H9 (cell line): ENCODE measurements at regions not wholly inside any gene's neighbourhood (a gene's known extent, or its start where the extent isn't known, plus 50 kb on each side); places are given as distances from the start of the nearest gene placed in this dataset.

Experiments
- DNase-seq: peaks from one replicate; pipeline ENCODE4 v3.0.0-alpha.2; 2017
- H2AFZ ChIP-seq: one replicate; pipeline ENCODE4 v1.6.1; 2013; ENCODE audit warnings: mild to moderate bottlenecking, low read length, control low read depth, moderate library complexity
- H2AK5ac ChIP-seq: 2 replicates; pipeline ENCODE4 v1.6.1; 2013; ENCODE audit warnings: low read length, control low read depth, mixed read lengths; ENCODE audit not compliant: insufficient read length
- H2BK120ac ChIP-seq: one replicate; pipeline ENCODE4 v1.6.1; 2013; ENCODE audit warnings: low read depth, mild to moderate bottlenecking, low read length, control low read depth, inconsistent platforms; ENCODE audit not compliant: poor library complexity, severe bottlenecking
- H2BK12ac ChIP-seq: 2 replicates; pipeline ENCODE4 v1.6.1; 2013; ENCODE audit warnings: low read length, control low read depth, mixed read lengths, low read depth; ENCODE audit not compliant: insufficient read length
- H2BK15ac ChIP-seq: 2 replicates; pipeline ENCODE4 v1.6.1; 2013; ENCODE audit warnings: low read depth, low read length, control low read depth
- H2BK20ac ChIP-seq: one replicate; pipeline ENCODE4 v1.6.1; 2013; ENCODE audit warnings: low read depth, mild to moderate bottlenecking, low read length, control low read depth, inconsistent platforms; ENCODE audit not compliant: poor library complexity, severe bottlenecking
- H2BK5ac ChIP-seq: 2 replicates; pipeline ENCODE4 v1.6.1; 2013; ENCODE audit warnings: low read length, control low read depth, mixed read lengths; ENCODE audit not compliant: insufficient read length
- H3K14ac ChIP-seq: 2 replicates; pipeline ENCODE4 v1.6.1; 2013; ENCODE audit warnings: low read length, control low read depth; ENCODE audit not compliant: insufficient read depth
- H3K18ac ChIP-seq: 2 replicates; pipeline ENCODE4 v1.6.1; 2013; ENCODE audit warnings: low read depth, mild to moderate bottlenecking, mixed read lengths, low read length, control low read depth; ENCODE audit not compliant: insufficient read length
- H3K23ac ChIP-seq: 2 replicates; pipeline ENCODE4 v1.6.1; 2013; ENCODE audit warnings: low read length, control low read depth, mixed read lengths, low read depth; ENCODE audit not compliant: insufficient read length
- H3K23me2 ChIP-seq: 2 replicates; pipeline ENCODE4 v1.6.1; 2013; ENCODE audit warnings: low read depth, mild to moderate bottlenecking, mixed read lengths, low read length, control low read depth; ENCODE audit not compliant: insufficient read length, poor library complexity, severe bottlenecking
- H3K27ac ChIP-seq: 2 replicates; pipeline ENCODE4 v1.5.1; 2013; ENCODE audit warnings: low read length, control low read depth, mixed read lengths, low read depth; ENCODE audit not compliant: insufficient read length
- H3K27me3 ChIP-seq: 2 replicates; pipeline ENCODE4 v1.6.1; 2013; ENCODE audit warnings: low read length, control low read depth, inconsistent platforms; ENCODE audit not compliant: insufficient read depth
- H3K4ac ChIP-seq: 2 replicates; pipeline ENCODE4 v1.6.1; 2013; ENCODE audit warnings: low read depth, mild to moderate bottlenecking, control low read depth, inconsistent platforms, low read length, moderate library complexity
- H3K4me1 ChIP-seq: 2 replicates; pipeline ENCODE4 v1.6.1; 2013; ENCODE audit warnings: low read length, control low read depth, inconsistent platforms; ENCODE audit not compliant: insufficient read depth
- H3K4me2 ChIP-seq: 2 replicates; pipeline ENCODE4 v1.6.1; 2013; ENCODE audit warnings: low read length, control low read depth, mixed read lengths; ENCODE audit not compliant: insufficient read length, insufficient read depth
- H3K56ac ChIP-seq: 2 replicates; pipeline ENCODE4 v1.6.1; 2013; ENCODE audit warnings: low read depth, mild to moderate bottlenecking, mixed read lengths, low read length, control low read depth; ENCODE audit not compliant: insufficient read length
- H3K79me1 ChIP-seq: 2 replicates; pipeline ENCODE4 v1.6.1; 2013; ENCODE audit warnings: low read depth, mild to moderate bottlenecking, moderate library complexity, low read length, control low read depth, inconsistent platforms; ENCODE audit not compliant: insufficient read depth, poor library complexity, severe bottlenecking
- H3K79me2 ChIP-seq: 2 replicates; pipeline ENCODE4 v1.6.1; 2013; ENCODE audit warnings: low read length, control low read depth, inconsistent platforms; ENCODE audit not compliant: insufficient read depth
- H3K9ac ChIP-seq: 2 replicates; pipeline ENCODE4 v1.6.1; 2013; ENCODE audit warnings: low read length, control low read depth, mixed read lengths; ENCODE audit not compliant: insufficient read length; ENCODE audit errors: extremely low read depth
- H3K9me3 ChIP-seq: one replicate; pipeline ENCODE4 v1.6.1; 2013; ENCODE audit warnings: low read depth, low read length, inconsistent platforms; ENCODE audit not compliant: control insufficient read depth
- H3T11ph ChIP-seq: one replicate; pipeline ENCODE4 v1.6.1; 2013; ENCODE audit warnings: mild to moderate bottlenecking, low read length, control low read depth, inconsistent platforms
- H4K20me1 ChIP-seq: one replicate; pipeline ENCODE4 v1.6.1; 2013; ENCODE audit not compliant: control insufficient read depth, insufficient read length, insufficient read depth
- H4K5ac ChIP-seq: 2 replicates; pipeline ENCODE4 v1.6.1; 2013; ENCODE audit warnings: low read depth, mild to moderate bottlenecking, mixed read lengths, low read length, control low read depth; ENCODE audit not compliant: insufficient read length
- H4K8ac ChIP-seq: replicated peaks from 2 replicates; pipeline ENCODE4 v1.6.1; 2013; ENCODE audit warnings: low read length, control low read depth, mixed read lengths, low read depth; ENCODE audit not compliant: insufficient read length
- H4K91ac ChIP-seq: 2 replicates; pipeline ENCODE4 v1.6.1; 2013; ENCODE audit warnings: low read depth, mild to moderate bottlenecking, moderate library complexity, mixed read lengths, low read length, control low read depth; ENCODE audit not compliant: insufficient read length
- H3K27ac Mint-ChIP-seq, 3 experiments: 2 replicates in 2 of 3; 3 replicates in 1 of 3; pipeline ENCODE4 v1.8.0; 2020 to 2021; ENCODE audit warnings: mixed read lengths in 3 of 3, mild to moderate bottlenecking in 1 of 3, moderate library complexity in 1 of 3
- H3K27me3 Mint-ChIP-seq: 2 replicates; pipeline ENCODE4 v1.8.0; 2021; ENCODE audit warnings: low read depth, mild to moderate bottlenecking, moderate library complexity, mixed read lengths
- H3K36me3 Mint-ChIP-seq, 3 experiments: 2 replicates in 2 of 3; 3 replicates in 1 of 3; pipeline ENCODE4 v1.8.0; 2020 to 2021; ENCODE audit warnings: low read depth in 3 of 3, mixed read lengths in 3 of 3; ENCODE audit not compliant: insufficient read depth in 1 of 3
- H3K4me1 Mint-ChIP-seq, 2 experiments: 2 replicates each; pipeline ENCODE4 v1.8.0; 2020; ENCODE audit warnings: mixed read lengths in 2 of 2
- H3K4me3 Mint-ChIP-seq, 2 experiments: 2 replicates in 1 of 2; 3 replicates in 1 of 2; pipeline ENCODE4 v1.8.0; 2020 to 2021; ENCODE audit warnings: mild to moderate bottlenecking in 2 of 2, mixed read lengths in 2 of 2, moderate library complexity in 1 of 2
- H3K9me3 Mint-ChIP-seq, 2 experiments: 2 replicates in 1 of 2; 3 replicates in 1 of 2; pipeline ENCODE4 v1.8.0; 2020; ENCODE audit warnings: mild to moderate bottlenecking in 2 of 2, mixed read lengths in 2 of 2, moderate library complexity in 1 of 2
- CTCF ChIP-seq: fragments of 200-600 bp; sonication (generic); conservative IDR thresholded peaks from 3 replicates; pipeline ENCODE4 v1.8.0; 2021; ENCODE audit warnings: antibody characterized with exemption, mild to moderate bottlenecking
- WGBS: extraction: QIAGEN DNeasy Blood & Tissue Kit; methylation state at CpG from one replicate; pipeline ENCODE4 v1.1.7; 2013; ENCODE audit warnings: missing lambda C conversion rate, low lambda C conversion rate, mixed read lengths; ENCODE audit not compliant: insufficient read length; ENCODE audit errors: extremely low coverage; 5-methylcytosine and 5-hydroxymethylcytosine counted together

GRCh38 chr13:103437651-103438050, 371.4 kb upstream of the SLC10A2 start:
- no peaks in the 10 kb centered on the region; a peak in 1 of 5 replicates for H3K9me3 Mint-ChIP-seq

More at GRCh38 chr13:103437651-103438050, 371.4 kb upstream of the SLC10A2 start:
- Mint-ChIP-seq H3K27ac (no peak overlapping the region), H3K4me3 (no peak overlapping the region), H3K27me3 (no peaks in the 10 kb centered on the region), H3K4me1 (peaks cover 22 to 26% of the 10 kb centered on the region in 2 experiments), H3K36me3 (no peaks in the 10 kb centered on the region)
- no CpG with 5 or more reads among the region's 1 CpG for WGBS
- no peak overlapping the region for H3K27ac ChIP-seq
- no peak for DNase-seq
- no peak overlapping the region for H2BK20ac ChIP-seq
- H3K79me1 ChIP-seq: no peaks in the 10 kb centered on the region
- no peaks in the 10 kb centered on the region for H3K27me3 ChIP-seq
- no peak for TF ChIP-seq CTCF
- H3K79me2 ChIP-seq: no peaks in the 10 kb centered on the region
- no peak overlapping the region for H4K8ac ChIP-seq
- no peak overlapping the region for H4K91ac ChIP-seq
- no peak overlapping the region for H4K5ac ChIP-seq
- H3K4me1 ChIP-seq: no peaks in the 10 kb centered on the region; the same call in 1 of the 2 replicates
- no peak overlapping the region for H3K14ac ChIP-seq
- H3K18ac ChIP-seq: no peak overlapping the region
- H2BK120ac ChIP-seq: no peak overlapping the region
- no peak overlapping the region for H3K4ac ChIP-seq
- no peak overlapping the region for H3T11ph ChIP-seq
- H2BK5ac ChIP-seq: no peak overlapping the region
- H2BK12ac ChIP-seq: no peak overlapping the region
- H3K4me2 ChIP-seq: no peak overlapping the region
- H2BK15ac ChIP-seq: no peak overlapping the region
- H3K9me3 ChIP-seq: no peaks in the 10 kb centered on the region
- no peak overlapping the region for H3K56ac ChIP-seq
- no peak overlapping the region for H2AFZ ChIP-seq
- H4K20me1 ChIP-seq: no peaks in the 10 kb centered on the region
- H3K9ac ChIP-seq: no peak overlapping the region
- no peaks in the 10 kb centered on the region for H3K23me2 ChIP-seq
- no peak overlapping the region for H3K23ac ChIP-seq
- no peak overlapping the region for H2AK5ac ChIP-seq
